ENCODE measurements at regions not wholly inside any gene's neighbourhood (a gene's known extent, or its start where the extent isn't known, plus 50 kb on each side); places are given as distances from the start of the nearest gene placed in this dataset.

DNA sequence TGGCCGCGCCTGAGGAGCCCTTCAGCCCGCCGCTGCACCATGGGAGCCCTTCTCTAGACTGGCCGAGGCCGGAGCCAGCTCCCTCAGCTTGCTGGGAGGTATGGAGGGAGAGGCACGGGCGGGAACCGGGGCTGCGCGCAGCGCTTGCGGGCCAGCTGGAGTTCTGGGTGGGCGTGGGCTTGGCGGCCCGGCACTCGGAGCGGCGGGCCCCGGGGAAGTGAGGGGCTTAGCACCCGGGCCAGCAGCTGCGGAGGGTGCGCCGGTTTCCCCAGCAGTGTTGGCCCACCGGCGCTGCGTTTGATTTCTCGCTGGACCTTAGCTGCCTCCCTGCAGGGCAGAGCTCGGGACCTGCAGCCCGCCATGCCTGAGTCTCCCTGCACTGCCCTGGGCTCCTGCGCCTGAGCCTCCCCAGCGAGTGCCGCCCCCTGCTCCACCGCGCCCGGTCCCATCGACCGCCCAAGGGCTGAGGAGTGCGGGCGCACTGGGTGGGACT, 1890.0 kb upstream of the PCDH20 start:
- no peak for DNase-seq (ENCODE audit: extremely low spot score)
- CTCF ChIA-PET, result interaction anchor here (0.7 kb wide), 1 partner anchor 10 kb away, joined by 3 read pairs; no protein-coding TSS in a partner anchor
- POLR2A ChIA-PET, result no interaction called here
- TF ChIP-seq, protein P1, sequence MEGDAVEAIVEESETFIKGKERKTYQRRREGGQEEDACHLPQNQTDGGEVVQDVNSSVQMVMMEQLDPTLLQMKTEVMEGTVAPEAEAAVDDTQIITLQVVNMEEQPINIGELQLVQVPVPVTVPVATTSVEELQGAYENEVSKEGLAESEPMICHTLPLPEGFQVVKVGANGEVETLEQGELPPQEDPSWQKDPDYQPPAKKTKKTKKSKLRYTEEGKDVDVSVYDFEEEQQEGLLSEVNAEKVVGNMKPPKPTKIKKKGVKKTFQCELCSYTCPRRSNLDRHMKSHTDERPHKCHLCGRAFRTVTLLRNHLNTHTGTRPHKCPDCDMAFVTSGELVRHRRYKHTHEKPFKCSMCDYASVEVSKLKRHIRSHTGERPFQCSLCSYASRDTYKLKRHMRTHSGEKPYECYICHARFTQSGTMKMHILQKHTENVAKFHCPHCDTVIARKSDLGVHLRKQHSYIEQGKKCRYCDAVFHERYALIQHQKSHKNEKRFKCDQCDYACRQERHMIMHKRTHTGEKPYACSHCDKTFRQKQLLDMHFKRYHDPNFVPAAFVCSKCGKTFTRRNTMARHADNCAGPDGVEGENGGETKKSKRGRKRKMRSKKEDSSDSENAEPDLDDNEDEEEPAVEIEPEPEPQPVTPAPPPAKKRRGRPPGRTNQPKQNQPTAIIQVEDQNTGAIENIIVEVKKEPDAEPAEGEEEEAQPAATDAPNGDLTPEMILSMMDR (IDR thresholded peaks at IDR 0.05; ENCODE audit: control extremely low read depth, extremely low read depth, low read depth, missing control alignments), result no peak

DNA sequence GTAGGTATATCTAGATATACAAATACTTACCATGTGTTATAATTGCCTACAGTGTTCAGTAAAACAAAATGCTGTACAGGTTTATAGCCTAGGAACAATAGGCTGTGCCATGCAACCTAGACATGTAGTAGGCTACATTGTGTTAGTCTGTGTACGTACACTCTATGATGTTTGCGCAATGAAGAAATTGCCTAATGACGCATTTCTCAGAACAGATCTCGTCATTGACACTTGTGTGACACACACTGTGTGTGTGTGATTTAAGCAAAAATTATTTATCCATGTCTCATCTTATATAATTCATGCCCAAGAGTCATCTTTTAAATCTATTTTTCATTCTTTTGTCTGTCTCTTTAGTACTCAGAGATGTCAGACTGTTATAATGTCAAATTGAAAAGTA, 1888.8 kb upstream of the PCDH20 start:
- TF ChIP-seq, protein P1 (IDR thresholded peaks at IDR 0.05; ENCODE audit: control extremely low read depth, extremely low read depth, low read depth, missing control alignments), result no peak
- POLR2A ChIA-PET, result no interaction called here
- CTCF ChIA-PET, result no interaction called here
- no peak for DNase-seq (ENCODE audit: extremely low spot score)

DNA sequence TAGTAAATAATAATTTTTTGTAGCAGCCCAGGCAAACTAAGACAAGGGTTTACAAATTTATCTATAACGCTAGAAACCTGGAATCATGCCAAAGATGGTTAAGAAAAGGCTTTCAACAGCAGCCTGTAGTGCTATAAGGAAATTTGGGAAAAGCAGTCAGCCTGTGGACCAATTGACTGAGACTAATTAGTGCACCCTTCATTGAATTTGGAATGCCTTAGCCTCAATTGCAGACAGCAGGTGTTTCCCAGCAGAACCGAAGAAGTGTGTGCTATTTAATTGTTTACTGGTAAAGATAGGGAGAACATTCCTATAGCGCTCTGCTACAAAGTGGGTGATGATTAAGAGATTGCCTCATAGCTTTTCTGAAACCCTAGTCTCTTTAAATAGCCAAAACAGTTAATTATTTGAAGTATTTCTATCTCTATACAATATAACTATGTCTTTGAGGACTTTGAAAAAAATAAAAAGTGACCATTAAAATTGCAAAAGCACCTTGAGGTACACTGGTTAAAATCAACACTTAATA, 1884.3 kb upstream of the PCDH20 start:
- ChIA-PET POLR2A (no interaction called here), CTCF (no interaction called here)
- TF ChIP-seq, protein P1 (IDR thresholded peaks at IDR 0.05; ENCODE audit: control extremely low read depth, extremely low read depth, low read depth, missing control alignments), result no peak
- no peak for DNase-seq (ENCODE audit: extremely low spot score)

DNA sequence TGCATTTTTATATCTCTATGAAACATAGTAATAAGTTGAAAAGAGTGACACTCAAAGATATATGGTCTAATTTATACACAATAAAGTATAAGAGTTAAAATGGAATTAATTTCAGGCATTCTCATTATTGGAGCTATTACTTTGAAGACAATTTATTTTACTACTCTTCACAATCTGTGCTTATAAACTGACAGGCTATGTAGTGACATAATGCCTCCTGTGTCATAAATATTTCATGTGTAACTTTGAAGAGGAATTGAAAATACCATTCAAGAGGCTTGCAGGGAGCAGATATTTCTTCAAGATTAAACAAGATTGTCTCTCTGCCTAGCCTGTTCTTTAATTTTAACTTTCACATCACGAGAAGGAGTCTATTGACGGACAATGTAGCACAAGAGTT, 1881.5 kb upstream of the PCDH20 start:
- TF ChIP-seq, protein P1 (IDR thresholded peaks at IDR 0.05; ENCODE audit: control extremely low read depth, extremely low read depth, low read depth, missing control alignments), result no peak
- POLR2A ChIA-PET, result no interaction called here
- DNase-seq (ENCODE audit: extremely low spot score), result no peak
- CTCF ChIA-PET, result no interaction called here

DNA sequence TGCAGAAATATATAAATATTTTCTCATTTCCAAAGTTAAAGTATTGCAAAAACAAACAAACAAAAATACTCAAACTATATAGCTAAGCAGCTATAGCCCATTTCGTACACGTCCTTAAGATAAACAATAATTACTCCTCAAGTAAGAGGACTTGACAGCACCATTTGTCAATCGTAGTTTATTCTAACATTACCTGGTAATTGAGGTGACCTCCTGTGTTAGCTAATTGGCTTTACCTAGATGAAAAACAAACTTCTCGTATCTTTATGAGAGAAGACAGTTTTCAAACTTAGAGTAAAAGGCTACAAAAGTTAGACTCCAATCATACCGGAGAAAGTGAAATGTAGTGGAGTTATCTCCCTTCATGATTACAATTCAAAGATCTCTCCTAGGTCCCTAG, 1876.1 kb upstream of the PCDH20 start:
- TF ChIP-seq, protein P1 (IDR thresholded peaks at IDR 0.05; ENCODE audit: control extremely low read depth, extremely low read depth, low read depth, missing control alignments), result no peak
- ChIA-PET CTCF (no interaction called here), POLR2A (no interaction called here)
- no peak for DNase-seq (ENCODE audit: extremely low spot score)

DNA sequence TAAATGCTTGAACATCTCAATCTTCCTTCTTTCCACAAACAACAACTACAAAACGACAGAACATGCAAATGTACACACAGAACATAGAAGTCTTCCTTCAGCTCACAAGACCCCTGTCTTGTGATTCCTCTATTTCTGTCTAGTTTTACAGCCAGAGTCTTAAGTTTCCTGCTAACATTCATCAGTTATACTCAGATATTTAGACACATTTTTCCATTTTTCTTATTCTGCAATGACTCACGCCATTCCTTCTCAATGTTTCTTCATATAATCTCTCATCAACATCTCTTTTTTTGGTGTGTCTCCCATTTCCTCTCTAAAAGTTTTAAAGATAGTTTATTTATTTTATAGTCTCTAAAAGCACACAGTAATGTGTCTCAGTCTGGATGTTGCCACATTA, 1872.9 kb upstream of the PCDH20 start:
- ChIA-PET CTCF (no interaction called here), POLR2A (no interaction called here)
- TF ChIP-seq, protein P1 (IDR thresholded peaks at IDR 0.05; ENCODE audit: control extremely low read depth, extremely low read depth, low read depth, missing control alignments), result no peak
- DNase-seq (ENCODE audit: extremely low spot score), result no peak

DNA sequence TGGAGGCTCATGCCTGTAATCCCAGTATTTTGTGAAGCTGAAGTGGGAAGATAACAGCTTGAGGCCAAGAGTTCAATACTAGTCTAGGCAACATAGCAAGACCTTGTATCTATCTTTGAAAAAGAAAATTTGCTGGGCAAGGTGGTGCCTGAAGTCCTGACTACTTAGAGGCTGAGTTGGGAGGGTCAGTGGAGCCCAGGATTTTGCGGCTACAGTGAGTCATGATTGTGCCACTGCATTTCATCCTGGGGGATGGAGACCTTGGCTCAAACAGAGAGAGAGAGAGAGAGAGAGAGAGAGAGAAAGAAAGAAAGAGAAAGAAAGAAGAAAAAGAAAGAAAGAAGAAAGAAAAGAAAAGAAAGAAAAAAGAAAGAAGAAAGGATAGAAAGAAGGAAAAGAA, 1872.3 kb upstream of the PCDH20 start:
- no peak for DNase-seq (ENCODE audit: extremely low spot score)
- TF ChIP-seq, protein P1 (IDR thresholded peaks at IDR 0.05; ENCODE audit: control extremely low read depth, extremely low read depth, low read depth, missing control alignments), result no peak
- POLR2A ChIA-PET, result no interaction called here
- CTCF ChIA-PET, result no interaction called here
